ENCODE measurements at regions not wholly inside any gene's neighbourhood (a gene's known extent, or its start where the extent isn't known, plus 50 kb on each side); places are given as distances from the start of the nearest gene placed in this dataset.

DNA sequence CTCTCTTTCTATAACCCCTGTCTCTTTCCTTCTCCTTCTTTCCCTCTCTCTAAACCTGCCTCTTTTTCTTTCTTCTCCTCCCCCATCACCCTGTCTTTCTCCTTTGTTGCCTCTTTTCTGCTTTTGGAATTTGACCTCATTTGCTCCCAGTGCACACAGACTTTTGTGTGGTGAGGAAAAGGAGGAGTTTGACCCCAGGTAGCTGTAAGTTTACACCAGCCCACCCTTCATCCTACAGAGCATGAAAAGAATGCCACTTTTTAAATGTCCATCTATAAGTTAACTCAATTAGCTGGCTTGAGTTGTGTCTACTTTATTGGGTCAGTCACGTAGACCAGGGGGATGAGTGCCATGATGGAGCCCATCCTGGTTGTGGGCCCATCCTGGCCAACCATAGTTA lies 146.8 kb upstream of the SLC38A2 start:
- no peak overlapping the region for H2AFZ ChIP-seq (ENCODE audit: low read length)
- no peaks in the 10 kb centered on the region for H3K9me3 ChIP-seq (ENCODE audit: control insufficient read depth, insufficient read depth, low read depth, low read length)
- H3K4me1 ChIP-seq (ENCODE audit: control insufficient read depth, extremely low read depth, insufficient read depth, low read length) = peaks cover 23% of the 10 kb centered on the region
- no peaks in the 10 kb centered on the region for H3K27me3 ChIP-seq (ENCODE audit: control insufficient read depth, insufficient read depth, low read length)
- TF ChIP-seq, protein P1, sequence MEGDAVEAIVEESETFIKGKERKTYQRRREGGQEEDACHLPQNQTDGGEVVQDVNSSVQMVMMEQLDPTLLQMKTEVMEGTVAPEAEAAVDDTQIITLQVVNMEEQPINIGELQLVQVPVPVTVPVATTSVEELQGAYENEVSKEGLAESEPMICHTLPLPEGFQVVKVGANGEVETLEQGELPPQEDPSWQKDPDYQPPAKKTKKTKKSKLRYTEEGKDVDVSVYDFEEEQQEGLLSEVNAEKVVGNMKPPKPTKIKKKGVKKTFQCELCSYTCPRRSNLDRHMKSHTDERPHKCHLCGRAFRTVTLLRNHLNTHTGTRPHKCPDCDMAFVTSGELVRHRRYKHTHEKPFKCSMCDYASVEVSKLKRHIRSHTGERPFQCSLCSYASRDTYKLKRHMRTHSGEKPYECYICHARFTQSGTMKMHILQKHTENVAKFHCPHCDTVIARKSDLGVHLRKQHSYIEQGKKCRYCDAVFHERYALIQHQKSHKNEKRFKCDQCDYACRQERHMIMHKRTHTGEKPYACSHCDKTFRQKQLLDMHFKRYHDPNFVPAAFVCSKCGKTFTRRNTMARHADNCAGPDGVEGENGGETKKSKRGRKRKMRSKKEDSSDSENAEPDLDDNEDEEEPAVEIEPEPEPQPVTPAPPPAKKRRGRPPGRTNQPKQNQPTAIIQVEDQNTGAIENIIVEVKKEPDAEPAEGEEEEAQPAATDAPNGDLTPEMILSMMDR (conservative IDR thresholded peaks at IDR 0.05 in 1 of 2, IDR thresholded peaks at IDR 0.05 in 1 of 2; ENCODE audit: low read depth in 1 of 2, low read length in 2 of 2) = no peak
- no peak for TF ChIP-seq EZH2 (IDR thresholded peaks at IDR 0.05; ENCODE audit: low read length, missing control alignments)
- H3K27ac ChIP-seq (ENCODE audit: insufficient read depth, low read length) = no peak overlapping the region
- no peaks in the 10 kb centered on the region for H4K20me1 ChIP-seq (ENCODE audit: control insufficient read depth, extremely low read depth, insufficient read depth, low read length)
- no peak overlapping the region for H3K4me3 ChIP-seq (replicated peaks in 1 of 4; ENCODE audit: control extremely low read depth in 1 of 4, insufficient read depth in 1 of 4, low read depth in 3 of 4, low read length in 4 of 4)
- H3K4me2 ChIP-seq (ENCODE audit: extremely low read depth, insufficient read depth, low read length) = no peak overlapping the region
- no peak overlapping the region for H3K9ac ChIP-seq (ENCODE audit: insufficient read depth, low read length)
- DNase-seq (ENCODE audit: low read depth in 2 of 2) = no peak
- H3K79me2 ChIP-seq (ENCODE audit: control insufficient read depth, insufficient read depth, low read length) = peaks cover 14% of the 10 kb centered on the region
- H3K36me3 ChIP-seq (ENCODE audit: control insufficient read depth, insufficient read depth, low read length) = peaks cover 7% of the 10 kb centered on the region

DNA sequence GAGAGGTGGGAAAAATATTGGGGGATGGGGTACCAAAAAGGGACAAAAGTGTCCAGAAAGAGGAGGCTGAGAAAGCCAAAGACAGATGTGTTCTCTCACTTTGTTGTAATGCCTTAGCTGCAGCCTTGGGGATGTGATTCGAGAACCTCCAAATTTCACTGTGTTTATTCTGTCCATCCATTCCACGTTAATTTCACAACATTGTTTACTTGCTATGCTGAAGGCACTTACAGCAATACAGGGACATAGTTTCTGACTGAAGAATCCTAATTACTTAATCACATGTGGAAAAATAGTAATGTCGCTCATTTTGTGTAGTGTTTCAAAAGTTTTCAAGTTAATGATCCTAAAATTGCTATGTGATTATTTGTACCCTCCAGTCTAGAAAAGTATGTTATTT lies 146.2 kb upstream of the SLC38A2 start:
- H3K4me3 ChIP-seq (replicated peaks in 1 of 4; ENCODE audit: control extremely low read depth in 1 of 4, insufficient read depth in 1 of 4, low read depth in 3 of 4, low read length in 4 of 4) = no peak overlapping the region
- no peak overlapping the region for H3K9ac ChIP-seq (ENCODE audit: insufficient read depth, low read length)
- peaks cover 7% of the 10 kb centered on the region for H3K36me3 ChIP-seq (ENCODE audit: control insufficient read depth, insufficient read depth, low read length)
- H2AFZ ChIP-seq (ENCODE audit: low read length) = no peak overlapping the region
- peaks cover 14% of the 10 kb centered on the region for H3K79me2 ChIP-seq (ENCODE audit: control insufficient read depth, insufficient read depth, low read length)
- no peak overlapping the region for H3K4me2 ChIP-seq (ENCODE audit: extremely low read depth, insufficient read depth, low read length)
- H3K4me1 ChIP-seq (ENCODE audit: control insufficient read depth, extremely low read depth, insufficient read depth, low read length) = peaks cover 22% of the 10 kb centered on the region
- H4K20me1 ChIP-seq (ENCODE audit: control insufficient read depth, extremely low read depth, insufficient read depth, low read length) = no peaks in the 10 kb centered on the region
- H3K9me3 ChIP-seq (ENCODE audit: control insufficient read depth, insufficient read depth, low read depth, low read length) = no peaks in the 10 kb centered on the region
- no peak overlapping the region for H3K27ac ChIP-seq (ENCODE audit: insufficient read depth, low read length)
- TF ChIP-seq EZH2 (IDR thresholded peaks at IDR 0.05; ENCODE audit: low read length, missing control alignments) = no peak
- TF ChIP-seq, protein P1 (conservative IDR thresholded peaks at IDR 0.05 in 1 of 2, IDR thresholded peaks at IDR 0.05 in 1 of 2; ENCODE audit: low read depth in 1 of 2, low read length in 2 of 2) = no peak
- peak in 1 of 2 donors; percentile 37 for DNase-seq (ENCODE audit: low read depth in 2 of 2)
- H3K27me3 ChIP-seq (ENCODE audit: control insufficient read depth, insufficient read depth, low read length) = no peaks in the 10 kb centered on the region

DNA sequence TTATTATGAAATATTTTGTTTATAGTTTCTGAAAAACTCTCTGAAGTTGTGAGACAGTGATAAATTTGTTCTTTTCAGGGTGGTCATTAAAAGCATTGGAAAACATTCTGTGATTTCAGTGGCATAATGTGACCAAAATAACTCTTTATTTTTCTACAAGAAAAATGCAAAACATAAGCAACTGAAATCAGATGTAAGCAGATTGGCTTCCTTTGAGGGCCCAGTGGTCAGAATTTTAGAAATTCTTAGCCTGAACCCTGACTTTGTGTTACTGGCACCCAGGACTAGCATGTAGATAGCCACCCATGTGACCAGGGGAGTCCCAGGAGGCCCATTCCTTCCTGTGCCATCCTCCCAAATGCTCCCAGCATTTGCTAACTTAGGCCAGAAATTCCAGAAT lies 145.6 kb upstream of the SLC38A2 start:
- TF ChIP-seq EZH2 (IDR thresholded peaks at IDR 0.05; ENCODE audit: low read length, missing control alignments) = no peak
- TF ChIP-seq, protein P1 (conservative IDR thresholded peaks at IDR 0.05 in 1 of 2, IDR thresholded peaks at IDR 0.05 in 1 of 2; ENCODE audit: low read depth in 1 of 2, low read length in 2 of 2) = no peak
- Histone ChIP-seq H3K9me3 (ENCODE audit: control insufficient read depth, insufficient read depth, low read depth, low read length) (no peaks in the 10 kb centered on the region), H3K79me2 (ENCODE audit: control insufficient read depth, insufficient read depth, low read length) (peaks cover 11% of the 10 kb centered on the region), H3K27ac (ENCODE audit: insufficient read depth, low read length) (no peak overlapping the region), H3K4me1 (ENCODE audit: control insufficient read depth, extremely low read depth, insufficient read depth, low read length) (peaks cover 18% of the 10 kb centered on the region), H3K4me3 (replicated peaks in 1 of 4; ENCODE audit: control extremely low read depth in 1 of 4, insufficient read depth in 1 of 4, low read depth in 3 of 4, low read length in 4 of 4) (no peak overlapping the region), H2AFZ (ENCODE audit: low read length) (no peak overlapping the region), H3K4me2 (ENCODE audit: extremely low read depth, insufficient read depth, low read length) (no peak overlapping the region), H3K9ac (ENCODE audit: insufficient read depth, low read length) (no peak overlapping the region), H3K36me3 (ENCODE audit: control insufficient read depth, insufficient read depth, low read length) (peaks cover 7% of the 10 kb centered on the region), H3K27me3 (ENCODE audit: control insufficient read depth, insufficient read depth, low read length) (no peaks in the 10 kb centered on the region), H4K20me1 (ENCODE audit: control insufficient read depth, extremely low read depth, insufficient read depth, low read length) (no peaks in the 10 kb centered on the region)
- peak in 1 of 2 donors; percentile 45 for DNase-seq (ENCODE audit: low read depth in 2 of 2)
